Peyer's patch (tissue), 4 donors: ENCODE measurements at regions not wholly inside any gene's neighbourhood (a gene's known extent, or its start where the extent isn't known, plus 50 kb on each side); places are given as distances from the start of the nearest gene placed in this dataset.

Source experiments
- POLR2A ChIP-seq, 2 donors: fragments of 450-650 bp; IDR thresholded peaks; one replicate each; pipeline ENCODE4 v1.5.1; 2017; ENCODE audit warnings: antibody characterized with exemption in 2 of 2, mild to moderate bottlenecking in 2 of 2, moderate library complexity in 2 of 2
- TF ChIP-seq, protein P1 (sequence below), 6 experiments: fragments of 450-650 bp in 4 of 6; fragments of 200-600 bp in 2 of 6; sonication (generic) in 1 of 6; IDR thresholded peaks; one replicate each; pipeline ENCODE4 v1.5.1; 2017 to 2019; ENCODE audit warnings: antibody characterized with exemption in 6 of 6, mild to moderate bottlenecking in 3 of 6, moderate library complexity in 1 of 6

DNA sequence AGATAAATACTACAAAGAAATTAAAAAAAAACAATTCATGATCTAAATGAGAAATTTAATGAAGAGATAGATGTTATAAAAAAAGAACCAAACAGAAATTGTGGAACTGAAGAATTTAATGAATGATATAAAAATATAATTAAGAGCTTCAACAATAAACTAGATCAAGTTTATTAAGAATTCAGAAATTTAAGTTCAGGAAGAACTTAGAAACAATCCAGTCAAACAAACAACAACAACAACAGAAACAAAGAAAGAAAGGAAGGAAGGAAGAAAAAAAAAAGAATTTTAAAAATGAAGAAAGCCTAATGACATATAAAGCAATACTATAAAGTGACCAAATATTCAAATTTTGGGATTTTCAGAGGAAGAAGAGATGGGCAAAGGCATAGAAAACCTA lies 157.3 kb upstream of the FOXN2 start:
- TF ChIP-seq, protein P1, sequence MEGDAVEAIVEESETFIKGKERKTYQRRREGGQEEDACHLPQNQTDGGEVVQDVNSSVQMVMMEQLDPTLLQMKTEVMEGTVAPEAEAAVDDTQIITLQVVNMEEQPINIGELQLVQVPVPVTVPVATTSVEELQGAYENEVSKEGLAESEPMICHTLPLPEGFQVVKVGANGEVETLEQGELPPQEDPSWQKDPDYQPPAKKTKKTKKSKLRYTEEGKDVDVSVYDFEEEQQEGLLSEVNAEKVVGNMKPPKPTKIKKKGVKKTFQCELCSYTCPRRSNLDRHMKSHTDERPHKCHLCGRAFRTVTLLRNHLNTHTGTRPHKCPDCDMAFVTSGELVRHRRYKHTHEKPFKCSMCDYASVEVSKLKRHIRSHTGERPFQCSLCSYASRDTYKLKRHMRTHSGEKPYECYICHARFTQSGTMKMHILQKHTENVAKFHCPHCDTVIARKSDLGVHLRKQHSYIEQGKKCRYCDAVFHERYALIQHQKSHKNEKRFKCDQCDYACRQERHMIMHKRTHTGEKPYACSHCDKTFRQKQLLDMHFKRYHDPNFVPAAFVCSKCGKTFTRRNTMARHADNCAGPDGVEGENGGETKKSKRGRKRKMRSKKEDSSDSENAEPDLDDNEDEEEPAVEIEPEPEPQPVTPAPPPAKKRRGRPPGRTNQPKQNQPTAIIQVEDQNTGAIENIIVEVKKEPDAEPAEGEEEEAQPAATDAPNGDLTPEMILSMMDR (IDR thresholded peaks at IDR 0.05): no peak
- no peak for TF ChIP-seq POLR2A (IDR thresholded peaks at IDR 0.05)
